ENCODE measurements at regions not wholly inside any gene's neighbourhood (a gene's known extent, or its start where the extent isn't known, plus 50 kb on each side); places are given as distances from the start of the nearest gene placed in this dataset.

DNA sequence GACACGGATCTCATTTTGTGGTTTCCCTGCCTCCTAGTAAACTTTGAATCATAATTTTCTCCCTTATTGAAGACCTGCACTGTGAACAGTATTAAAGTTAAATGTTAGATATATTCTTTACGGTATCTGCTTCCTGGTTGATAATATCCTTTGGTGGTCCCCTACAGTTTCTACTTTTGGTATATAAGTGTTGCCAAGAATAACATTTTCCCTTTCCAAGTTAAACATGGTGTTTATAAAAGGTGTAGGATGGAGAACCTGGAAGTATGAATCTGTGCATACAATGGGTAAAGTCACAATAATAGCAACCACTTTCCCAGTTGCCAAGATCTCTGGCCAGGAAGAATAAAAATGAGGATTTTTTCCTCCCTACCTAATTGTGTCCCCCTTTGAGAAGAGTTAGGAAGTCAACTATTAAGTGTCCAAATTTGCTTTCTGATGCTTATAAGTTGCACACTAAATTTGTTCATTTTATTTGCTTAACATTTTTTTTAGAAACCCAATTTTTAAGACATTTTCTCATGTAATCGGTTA is 201.0 kb upstream of the STK17B start:
- TF ChIP-seq, protein P1, sequence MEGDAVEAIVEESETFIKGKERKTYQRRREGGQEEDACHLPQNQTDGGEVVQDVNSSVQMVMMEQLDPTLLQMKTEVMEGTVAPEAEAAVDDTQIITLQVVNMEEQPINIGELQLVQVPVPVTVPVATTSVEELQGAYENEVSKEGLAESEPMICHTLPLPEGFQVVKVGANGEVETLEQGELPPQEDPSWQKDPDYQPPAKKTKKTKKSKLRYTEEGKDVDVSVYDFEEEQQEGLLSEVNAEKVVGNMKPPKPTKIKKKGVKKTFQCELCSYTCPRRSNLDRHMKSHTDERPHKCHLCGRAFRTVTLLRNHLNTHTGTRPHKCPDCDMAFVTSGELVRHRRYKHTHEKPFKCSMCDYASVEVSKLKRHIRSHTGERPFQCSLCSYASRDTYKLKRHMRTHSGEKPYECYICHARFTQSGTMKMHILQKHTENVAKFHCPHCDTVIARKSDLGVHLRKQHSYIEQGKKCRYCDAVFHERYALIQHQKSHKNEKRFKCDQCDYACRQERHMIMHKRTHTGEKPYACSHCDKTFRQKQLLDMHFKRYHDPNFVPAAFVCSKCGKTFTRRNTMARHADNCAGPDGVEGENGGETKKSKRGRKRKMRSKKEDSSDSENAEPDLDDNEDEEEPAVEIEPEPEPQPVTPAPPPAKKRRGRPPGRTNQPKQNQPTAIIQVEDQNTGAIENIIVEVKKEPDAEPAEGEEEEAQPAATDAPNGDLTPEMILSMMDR (IDR thresholded peaks at IDR 0.05), result no peak
- no peak for TF ChIP-seq POLR2A (IDR thresholded peaks at IDR 0.05)
